ENCODE measurements at regions not wholly inside any gene's neighbourhood (a gene's known extent, or its start where the extent isn't known, plus 50 kb on each side); places are given as distances from the start of the nearest gene placed in this dataset.

- no peak for ATAC-seq
- ChIA-PET CTCF (ENCODE audit: low intra/inter-chr PET ratio, low total read pairs) (no interaction called here), POLR2A (no interaction called here)
- H3K36me3 ChIP-seq (replicated peaks in 1 of 2; ENCODE audit: control insufficient read depth in 1 of 2, insufficient read depth in 2 of 2, low read length in 2 of 2): no peaks in the 10 kb centered on the region
- H2AFZ ChIP-seq (ENCODE audit: low read length): no peak overlapping the region
- no peaks in the 10 kb centered on the region for H3K27me3 ChIP-seq (ENCODE audit: control insufficient read depth in 1 of 2, insufficient read depth in 2 of 2, low read length in 2 of 2)
- no peak for TF ChIP-seq ZNF317 (CRISPR knock-in tag; IDR thresholded peaks at IDR 0.05)
- TF ChIP-seq SIX4 (CRISPR knock-in tag; IDR thresholded peaks at IDR 0.05): no peak
- no peak for TF ChIP-seq ZNF331 (CRISPR knock-in tag; IDR thresholded peaks at IDR 0.05)
- TF ChIP-seq ZNF510 (CRISPR knock-in tag; IDR thresholded peaks at IDR 0.05; ENCODE audit: low read depth): no peak
- TF ChIP-seq ASH2L (IDR thresholded peaks at IDR 0.05; ENCODE audit: insufficient read length, low read depth, low read length): no peak
- no peak for TF ChIP-seq SOX6 (IDR thresholded peaks at IDR 0.05)
- TF ChIP-seq SOX6 (CRISPR knock-in tag; IDR thresholded peaks at IDR 0.05): no peak
- TF ChIP-seq ZHX2 (IDR thresholded peaks at IDR 0.05; ENCODE audit: low read depth): no peak
- TF ChIP-seq ZHX2 (CRISPR knock-in tag; IDR thresholded peaks at IDR 0.05; ENCODE audit: borderline replicate concordance): no peak
- no peak for TF ChIP-seq ELF1 (CRISPR knock-in tag; IDR thresholded peaks at IDR 0.05)
- no peaks in the 10 kb centered on the region for H3K4me1 ChIP-seq (ENCODE audit: insufficient read depth, low read length)
- no peak overlapping the region for H3K27ac ChIP-seq (ENCODE audit: extremely low read length, insufficient read depth, low read length)
- in situ Hi-C loops (cut with HindIII; ENCODE audit: extremely low pct_ligation_motif_present, low pct_unique_long_range_greater_than_20kb) (no loop called here), intact Hi-C loops (cut with micrococcal nuclease; ENCODE audit: unreplicated experiment) (no loop called here)
- no peak overlapping the region for H3K4me2 ChIP-seq (ENCODE audit: low read depth, low read length)
- no peak overlapping the region for H3K4me3 ChIP-seq (replicated peaks in 1 of 3; ENCODE audit: insufficient read depth in 1 of 3, low read depth in 2 of 3, low read length in 3 of 3)
- no peaks in the 10 kb centered on the region for H3K9me3 ChIP-seq (ENCODE audit: low read length)
- no peak overlapping the region for H3K9ac ChIP-seq (ENCODE audit: insufficient read depth, low read depth, low read length)
- FAIRE-seq: no peak
- BruUV-seq (replicated peaks): no TSS peak
- H3K79me2 ChIP-seq (ENCODE audit: insufficient read depth, low read length): no peaks in the 10 kb centered on the region
- H4K20me1 ChIP-seq (ENCODE audit: insufficient read depth, low read length): no peaks in the 10 kb centered on the region
- no peak for DNase-seq (ENCODE audit: low spot score)
Observed at GRCh38 chr6:78308025-78308424, 559.3 kb upstream of the IRAK1BP1 start.
